Activated naive CD8-positive, alpha-beta T cell treated with anti-CD3 and anti-CD28 coated beads for 36 hours (primary cell): ENCODE measurements at regions not wholly inside any gene's neighbourhood (a gene's known extent, or its start where the extent isn't known, plus 50 kb on each side); places are given as distances from the start of the nearest gene placed in this dataset.
"Not testable (repeated sequence)": the region's sequence is repeated elsewhere in the genome, so short reads cannot be mapped to it uniquely, and the experiment has no call there.

Source experiments
- DNase-seq: peaks from one replicate; pipeline ENCODE4 v3.0.0; 2021
- H3K27ac Mint-ChIP-seq: one replicate; pipeline ENCODE4 v1.8.0; 2022; ENCODE audit warnings: mild to moderate bottlenecking, moderate library complexity, mixed read lengths
- H3K27me3 Mint-ChIP-seq: one replicate; pipeline ENCODE4 v1.8.0; 2022; ENCODE audit warnings: mild to moderate bottlenecking, mixed read lengths
- H3K36me3 Mint-ChIP-seq: one replicate; pipeline ENCODE4 v1.8.0; 2021; ENCODE audit warnings: mild to moderate bottlenecking, mixed read lengths
- H3K4me1 Mint-ChIP-seq: one replicate; pipeline ENCODE4 v1.8.0; 2021; ENCODE audit warnings: mixed read lengths
- H3K4me3 Mint-ChIP-seq: one replicate; pipeline ENCODE4 v1.8.0; 2022; ENCODE audit warnings: mild to moderate bottlenecking, moderate library complexity, mixed read lengths
- H3K9me3 Mint-ChIP-seq: one replicate; pipeline ENCODE4 v1.8.0; 2022; ENCODE audit warnings: mixed read lengths

DNA sequence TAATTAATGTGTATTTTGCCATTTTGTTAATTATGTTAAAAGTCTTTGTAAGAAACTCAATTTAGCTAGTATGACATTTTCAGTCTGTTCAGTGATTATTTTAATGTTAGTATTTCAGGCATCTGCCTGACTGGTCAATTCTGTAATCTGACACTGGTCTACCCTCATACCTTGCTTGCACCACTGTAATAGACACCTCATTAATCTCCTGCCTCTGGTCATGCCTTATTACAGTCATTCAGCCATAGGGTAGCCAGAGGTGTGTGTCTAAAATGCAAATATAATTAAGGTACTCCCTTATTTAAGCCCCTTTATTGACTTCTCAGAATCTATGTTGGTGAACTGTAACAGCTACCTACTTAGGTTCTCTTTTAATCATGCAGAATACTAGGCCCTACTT lies 861.1 kb upstream of the IGFBP7 start:
- peaks cover 3% of the 10 kb centered on the region for H3K9me3 Mint-ChIP-seq
- H3K4me1 Mint-ChIP-seq: no peaks in the 10 kb centered on the region
- no peaks in the 10 kb centered on the region for H3K27me3 Mint-ChIP-seq
- no peak overlapping the region for H3K4me3 Mint-ChIP-seq
- H3K27ac Mint-ChIP-seq: no peak overlapping the region
- no peak for DNase-seq
- no peaks in the 10 kb centered on the region for H3K36me3 Mint-ChIP-seq

DNA sequence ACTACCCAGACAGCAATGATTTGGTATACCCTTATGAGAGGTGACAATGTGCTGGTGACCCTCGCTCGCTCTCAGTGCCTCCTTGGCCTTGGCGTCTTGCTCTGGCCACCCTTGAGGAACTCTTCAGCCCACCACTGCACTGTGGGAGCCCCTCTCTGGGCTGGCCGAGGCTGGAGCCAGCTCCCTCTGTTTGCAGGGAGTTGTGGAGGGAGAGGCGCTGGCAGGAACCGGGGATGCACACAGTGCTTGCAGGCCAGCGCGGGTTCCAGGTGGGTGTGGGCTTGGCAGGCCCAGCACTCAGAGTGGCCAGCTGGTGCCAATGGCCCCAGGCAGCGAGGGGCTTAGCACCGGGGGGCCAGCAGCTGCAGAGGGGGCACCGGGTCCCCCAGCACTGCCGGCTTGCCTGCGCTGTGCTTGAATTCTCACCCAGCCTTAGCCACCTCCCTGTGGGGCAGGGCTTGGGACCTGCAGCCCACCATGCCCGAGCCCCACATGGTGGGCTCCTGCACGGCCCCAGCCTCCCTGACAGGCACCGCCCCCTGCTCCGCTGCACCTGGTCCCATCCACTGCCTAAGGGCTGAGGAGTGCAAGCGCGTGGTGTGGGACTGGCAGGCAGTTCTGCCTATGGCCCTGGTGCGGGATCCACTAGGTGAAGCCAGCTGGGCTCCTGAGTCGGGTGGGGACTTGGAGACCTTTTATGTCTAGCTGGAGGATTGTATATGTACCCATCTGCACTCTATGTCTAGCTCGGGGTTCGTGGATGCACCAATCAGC lies 857.0 kb upstream of the IGFBP7 start:
- Mint-ChIP-seq H3K4me3 (no peak overlapping the region), H3K36me3 (no peaks in the 10 kb centered on the region), H3K9me3 (peaks cover 3% of the 10 kb centered on the region), H3K27me3 (no peaks in the 10 kb centered on the region), H3K4me1 (no peaks in the 10 kb centered on the region), H3K27ac (no peak overlapping the region)
- no peak for DNase-seq

DNA sequence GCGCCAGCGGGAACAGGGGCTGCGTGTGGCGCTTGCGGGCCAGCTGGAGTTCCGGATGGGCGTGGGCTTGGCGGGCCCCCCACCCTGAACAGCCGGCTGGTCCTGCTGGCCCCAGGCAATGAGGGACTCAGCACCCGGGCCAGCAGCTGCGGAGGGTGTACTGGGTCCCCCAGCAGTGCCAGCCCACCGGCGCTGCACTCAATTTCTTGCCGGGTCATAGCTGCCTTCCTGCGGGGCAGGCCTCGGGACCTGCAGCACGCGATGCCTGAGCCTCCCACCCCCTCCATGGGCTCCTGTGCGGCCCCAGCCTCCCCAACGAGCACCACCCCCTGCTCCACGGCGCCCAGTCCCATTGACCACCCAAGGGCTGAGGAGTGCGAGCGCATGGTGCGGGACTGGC lies 855.2 kb upstream of the IGFBP7 start:
- H3K4me1 Mint-ChIP-seq, H3K27ac Mint-ChIP-seq, H3K9me3 Mint-ChIP-seq, H3K27me3 Mint-ChIP-seq, H3K36me3 Mint-ChIP-seq, DNase-seq, H3K4me3 Mint-ChIP-seq: not testable (repeated sequence)

DNA sequence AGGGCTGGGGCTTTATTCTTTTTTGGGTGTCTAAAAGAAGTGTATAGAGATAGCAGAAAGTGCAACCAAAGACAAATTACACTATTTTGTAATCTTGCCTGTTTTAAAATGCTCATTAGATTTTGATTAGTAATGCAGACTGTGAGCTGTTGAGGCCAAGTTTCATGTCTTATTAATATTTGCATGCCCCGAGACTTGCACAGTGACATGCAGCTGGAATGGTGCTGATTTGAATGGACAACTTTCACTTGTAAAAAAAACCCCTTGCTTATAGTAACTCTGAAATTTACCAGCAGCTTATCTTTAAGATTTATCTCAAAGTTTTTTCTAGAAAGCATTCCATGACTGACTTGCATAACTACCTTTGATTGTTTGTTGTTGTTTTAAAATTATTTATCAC lies 835.1 kb upstream of the IGFBP7 start:
- no peak overlapping the region for H3K27ac Mint-ChIP-seq
- H3K4me1 Mint-ChIP-seq: no peaks in the 10 kb centered on the region
- H3K27me3 Mint-ChIP-seq: no peaks in the 10 kb centered on the region
- H3K36me3 Mint-ChIP-seq: no peaks in the 10 kb centered on the region
- no peak overlapping the region for H3K4me3 Mint-ChIP-seq
- no peak for DNase-seq
- peaks cover 1% of the 10 kb centered on the region for H3K9me3 Mint-ChIP-seq

DNA sequence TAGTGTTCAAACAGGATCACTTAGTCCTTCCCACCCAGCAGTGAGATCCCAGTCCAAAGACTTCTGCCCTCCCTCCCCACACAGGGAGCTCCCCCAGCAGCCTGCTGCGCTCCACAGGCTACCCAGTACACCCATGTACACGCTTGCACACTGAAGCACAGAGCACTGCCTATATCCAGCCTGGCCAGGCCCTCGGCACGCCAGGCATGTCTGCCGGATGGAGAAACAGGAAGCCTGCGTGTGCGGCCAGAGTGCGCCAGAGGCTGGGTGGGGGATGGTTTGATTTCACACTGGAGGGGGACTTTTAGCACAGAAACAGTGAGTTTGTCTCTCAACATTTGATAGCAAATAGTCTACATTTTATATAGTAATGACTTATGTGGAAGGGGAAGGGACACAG lies 833.5 kb upstream of the IGFBP7 start:
- Mint-ChIP-seq H3K27me3 (no peaks in the 10 kb centered on the region), H3K4me3 (no peak overlapping the region), H3K27ac (no peak overlapping the region), H3K4me1 (no peaks in the 10 kb centered on the region), H3K36me3 (no peaks in the 10 kb centered on the region), H3K9me3 (peaks cover 1% of the 10 kb centered on the region)
- DNase-seq: no peak

DNA sequence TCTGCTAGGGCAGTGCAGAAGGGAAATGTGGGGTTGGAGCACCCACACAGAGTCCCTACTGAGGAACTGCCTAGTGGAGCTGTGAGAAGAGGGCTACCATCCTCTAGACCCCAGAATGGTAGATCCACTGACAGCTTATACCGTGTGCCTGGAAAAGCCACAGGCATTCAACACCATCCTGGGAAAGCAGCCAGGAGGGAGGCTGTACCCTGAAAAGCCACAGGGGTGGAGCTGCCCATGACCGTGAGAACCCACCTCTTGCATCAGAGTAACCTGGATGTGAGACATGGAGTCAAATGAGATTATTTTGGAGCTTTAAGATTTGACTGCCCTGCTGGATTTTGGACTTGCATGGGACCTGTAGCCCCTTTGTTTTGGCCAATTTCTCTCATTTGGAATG lies 827.1 kb upstream of the IGFBP7 start:
- H3K27ac Mint-ChIP-seq, DNase-seq, H3K27me3 Mint-ChIP-seq, H3K4me3 Mint-ChIP-seq, H3K4me1 Mint-ChIP-seq, H3K9me3 Mint-ChIP-seq, H3K36me3 Mint-ChIP-seq: not testable (repeated sequence)

DNA sequence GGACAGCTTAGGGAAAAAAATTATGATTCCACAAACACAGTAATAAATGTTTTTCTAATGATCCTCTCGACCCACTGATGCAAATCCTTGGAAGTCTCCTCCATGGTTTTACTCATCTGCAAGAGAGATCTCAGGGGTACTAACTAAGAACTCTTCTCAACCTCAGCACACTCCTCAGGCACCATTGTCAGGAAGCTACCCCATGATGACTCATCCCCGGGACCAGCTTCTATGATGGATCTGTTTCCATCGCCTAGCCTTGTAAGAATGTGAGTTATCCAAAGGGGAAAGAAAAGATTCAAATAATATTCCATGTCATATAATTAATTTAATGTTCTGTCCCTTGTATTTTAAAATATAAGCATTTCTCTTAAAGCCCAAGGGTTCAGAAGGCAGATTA lies 816.1 kb upstream of the IGFBP7 start:
- Mint-ChIP-seq H3K4me1 (no peaks in the 10 kb centered on the region), H3K27ac (no peak overlapping the region), H3K4me3 (no peak overlapping the region)

DNA sequence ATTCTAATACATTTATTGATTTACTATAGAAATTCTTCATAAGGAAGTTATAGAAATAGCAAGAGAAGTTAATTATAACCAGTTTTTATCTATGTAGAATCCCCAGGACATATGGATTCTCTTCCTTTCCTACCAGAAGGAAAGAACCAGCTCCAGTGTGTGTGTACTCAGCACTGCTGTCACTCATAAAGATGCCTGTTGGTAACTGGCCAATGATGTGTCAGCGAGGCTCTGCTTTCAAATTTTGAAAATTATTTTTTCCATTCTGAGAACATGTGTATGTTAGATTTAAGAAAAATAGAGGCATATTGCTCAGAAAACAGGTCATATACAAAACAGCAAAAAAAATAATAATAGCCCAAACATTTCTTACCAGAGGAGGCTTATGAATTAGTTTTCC lies 814.8 kb upstream of the IGFBP7 start:
- Mint-ChIP-seq H3K36me3 (no peaks in the 10 kb centered on the region), H3K4me3 (no peak overlapping the region), H3K9me3 (peaks cover 2% of the 10 kb centered on the region), H3K27ac (no peak overlapping the region), H3K27me3 (no peaks in the 10 kb centered on the region), H3K4me1 (no peaks in the 10 kb centered on the region)
- DNase-seq: no peak

More for the DNA sequence above, 816.1 kb upstream of the IGFBP7 start:
- Mint-ChIP-seq H3K9me3 (peaks cover 2% of the 10 kb centered on the region), H3K36me3 (no peaks in the 10 kb centered on the region), H3K27me3 (no peaks in the 10 kb centered on the region)
- no peak for DNase-seq

DNA sequence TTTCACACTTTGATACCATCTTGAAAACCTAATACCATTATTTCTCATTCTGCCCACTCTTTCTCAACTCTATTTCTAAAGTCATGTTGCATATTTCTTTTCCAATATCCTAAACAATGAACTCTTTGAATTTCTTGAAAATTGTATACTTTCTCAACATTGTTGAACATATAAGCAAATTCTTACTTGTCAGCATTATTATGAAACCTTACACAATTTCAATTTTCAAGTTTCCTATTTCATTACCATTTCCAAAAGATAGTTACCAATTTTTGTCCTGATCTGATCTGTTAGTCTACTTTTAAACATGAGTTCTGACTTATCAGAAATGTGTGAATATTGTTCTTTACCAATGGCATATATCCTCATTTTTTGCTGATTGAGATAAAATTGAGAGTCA lies 806.3 kb upstream of the IGFBP7 start:
- Mint-ChIP-seq H3K4me1 (no peaks in the 10 kb centered on the region), H3K4me3 (no peak overlapping the region), H3K27me3 (no peaks in the 10 kb centered on the region), H3K36me3 (no peaks in the 10 kb centered on the region), H3K9me3 (peaks cover 6% of the 10 kb centered on the region), H3K27ac (no peak overlapping the region)
- no peak for DNase-seq

DNA sequence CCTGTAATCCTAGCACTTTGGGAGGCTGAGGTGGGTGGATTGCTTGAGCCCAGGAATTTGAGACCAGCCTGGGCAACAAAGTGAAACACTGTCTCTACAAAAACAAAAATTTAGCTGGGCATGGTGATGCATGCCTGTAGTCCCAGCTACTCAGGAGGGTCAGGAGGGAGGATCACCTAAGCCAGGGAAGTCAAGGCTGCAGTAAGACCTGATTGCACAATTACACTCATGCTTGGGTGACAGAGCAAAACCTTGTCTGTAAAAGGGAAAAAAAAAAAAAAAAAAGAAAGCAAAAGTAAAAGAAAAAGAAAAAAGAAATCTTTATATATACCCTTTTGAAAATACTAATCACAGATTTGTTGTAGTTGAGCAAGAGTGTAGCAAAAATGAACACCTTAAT lies 801.0 kb upstream of the IGFBP7 start:
- H3K9me3 Mint-ChIP-seq: peaks cover 6% of the 10 kb centered on the region
- no peak overlapping the region for H3K4me3 Mint-ChIP-seq
- no peaks in the 10 kb centered on the region for H3K27me3 Mint-ChIP-seq
- H3K36me3 Mint-ChIP-seq: no peaks in the 10 kb centered on the region
- H3K27ac Mint-ChIP-seq: no peak overlapping the region
- H3K4me1 Mint-ChIP-seq: no peaks in the 10 kb centered on the region
- DNase-seq: no peak

DNA sequence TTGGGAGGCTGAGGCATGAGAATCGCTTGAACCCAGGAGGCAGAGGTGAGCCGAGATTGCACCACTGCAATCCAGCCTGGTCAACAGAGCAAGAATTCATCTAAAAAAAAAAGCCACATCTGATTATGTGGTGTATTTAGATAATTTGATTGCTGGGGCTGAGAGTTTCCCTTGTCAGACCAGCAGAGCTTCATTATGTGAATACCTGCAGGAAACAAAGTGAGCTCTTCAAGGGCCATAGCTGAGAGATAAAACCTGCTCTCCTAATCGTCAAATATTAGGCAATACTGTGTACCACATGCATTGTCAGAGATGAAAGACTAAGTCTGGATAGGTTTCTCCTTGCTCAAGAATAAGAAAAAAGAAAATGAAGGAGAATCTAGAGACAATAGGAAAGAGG lies 800.0 kb upstream of the IGFBP7 start:
- no peak overlapping the region for H3K4me3 Mint-ChIP-seq
- peaks cover 6% of the 10 kb centered on the region for H3K9me3 Mint-ChIP-seq

DNA sequence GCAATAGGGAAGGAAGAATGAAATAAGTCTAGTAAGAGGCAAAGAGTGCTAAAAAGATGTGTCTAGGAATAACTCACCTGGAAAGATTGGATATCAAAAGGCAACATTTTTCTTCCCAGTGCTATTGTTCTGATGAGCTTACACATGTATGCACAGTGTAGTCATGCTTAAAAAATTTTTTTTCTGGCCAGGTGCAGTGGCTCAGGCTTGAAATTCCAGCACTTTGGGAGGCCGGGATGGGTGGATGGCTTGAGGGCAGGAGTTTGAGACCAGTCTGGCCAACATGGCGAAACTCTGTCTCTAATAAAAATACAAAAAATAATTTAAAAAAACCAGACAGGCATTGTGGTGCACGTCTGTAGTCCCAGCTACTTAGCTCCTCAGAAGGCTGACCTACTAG lies 795.8 kb upstream of the IGFBP7 start:
- H3K9me3 Mint-ChIP-seq: no peaks in the 10 kb centered on the region
- H3K36me3 Mint-ChIP-seq: no peaks in the 10 kb centered on the region
- H3K4me3 Mint-ChIP-seq: no peak overlapping the region
- H3K27me3 Mint-ChIP-seq: no peaks in the 10 kb centered on the region
- no peaks in the 10 kb centered on the region for H3K4me1 Mint-ChIP-seq
- DNase-seq: no peak
- no peak overlapping the region for H3K27ac Mint-ChIP-seq

More for the DNA sequence above, 800.0 kb upstream of the IGFBP7 start:
- no peak for DNase-seq
- H3K27ac Mint-ChIP-seq: no peak overlapping the region
- no peaks in the 10 kb centered on the region for H3K36me3 Mint-ChIP-seq
- H3K4me1 Mint-ChIP-seq: no peaks in the 10 kb centered on the region
- H3K27me3 Mint-ChIP-seq: no peaks in the 10 kb centered on the region

DNA sequence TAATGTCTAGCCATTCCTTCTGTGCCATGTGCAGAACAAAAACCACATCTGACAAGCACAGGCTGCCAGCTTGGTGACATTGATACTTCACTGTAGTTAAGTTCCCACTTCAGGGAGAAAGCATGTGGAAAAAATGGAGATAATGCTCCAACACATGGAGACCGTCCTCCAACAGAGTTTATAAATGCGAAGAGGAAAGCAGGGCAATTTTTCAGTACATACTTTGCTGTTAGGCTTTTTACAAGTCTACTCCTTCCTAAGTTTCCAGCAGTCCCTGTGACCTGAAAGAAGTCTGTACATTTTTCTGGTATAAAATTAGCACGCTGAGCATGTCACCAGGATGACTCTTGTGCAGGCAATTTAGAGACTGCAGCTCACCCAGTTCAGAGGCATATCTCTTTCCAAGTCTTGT lies 766.9 kb upstream of the IGFBP7 start:
- DNase-seq: no peak
- Mint-ChIP-seq H3K4me1 (no peaks in the 10 kb centered on the region), H3K27me3 (no peaks in the 10 kb centered on the region), H3K27ac (no peak overlapping the region), H3K4me3 (no peak overlapping the region), H3K9me3 (peaks cover 5% of the 10 kb centered on the region), H3K36me3 (no peaks in the 10 kb centered on the region)

DNA sequence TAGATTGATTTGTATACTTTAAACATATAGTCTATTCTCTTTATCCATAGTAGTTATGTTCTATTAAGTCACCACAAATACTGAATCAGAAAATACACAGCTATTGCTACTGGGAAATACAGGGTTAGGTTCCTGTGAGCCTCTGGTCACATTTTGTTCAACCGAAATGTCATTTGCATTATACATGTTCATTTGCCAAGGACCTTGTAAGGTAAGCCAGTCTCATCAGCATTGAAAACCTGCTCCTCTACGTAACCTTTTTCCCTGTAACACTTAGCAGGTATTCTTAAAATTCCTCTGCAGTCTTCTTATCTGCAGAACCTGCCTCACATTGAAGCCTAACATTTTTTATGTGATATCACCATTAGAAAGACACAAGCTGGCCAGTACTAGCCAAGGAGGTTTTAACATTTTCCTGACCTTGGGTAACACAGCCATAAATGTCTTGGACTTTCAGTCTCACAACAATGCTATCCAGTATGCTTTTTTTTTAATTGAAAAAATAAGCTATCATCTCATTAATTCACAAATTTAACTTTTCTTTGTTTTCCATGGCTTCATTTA lies 765.7 kb upstream of the IGFBP7 start:
- H3K27ac Mint-ChIP-seq: no peak overlapping the region
- H3K36me3 Mint-ChIP-seq: no peaks in the 10 kb centered on the region
- no peak overlapping the region for H3K4me3 Mint-ChIP-seq
- H3K27me3 Mint-ChIP-seq: no peaks in the 10 kb centered on the region
- H3K9me3 Mint-ChIP-seq: peaks cover 4% of the 10 kb centered on the region
- H3K4me1 Mint-ChIP-seq: no peaks in the 10 kb centered on the region
- no peak for DNase-seq

DNA sequence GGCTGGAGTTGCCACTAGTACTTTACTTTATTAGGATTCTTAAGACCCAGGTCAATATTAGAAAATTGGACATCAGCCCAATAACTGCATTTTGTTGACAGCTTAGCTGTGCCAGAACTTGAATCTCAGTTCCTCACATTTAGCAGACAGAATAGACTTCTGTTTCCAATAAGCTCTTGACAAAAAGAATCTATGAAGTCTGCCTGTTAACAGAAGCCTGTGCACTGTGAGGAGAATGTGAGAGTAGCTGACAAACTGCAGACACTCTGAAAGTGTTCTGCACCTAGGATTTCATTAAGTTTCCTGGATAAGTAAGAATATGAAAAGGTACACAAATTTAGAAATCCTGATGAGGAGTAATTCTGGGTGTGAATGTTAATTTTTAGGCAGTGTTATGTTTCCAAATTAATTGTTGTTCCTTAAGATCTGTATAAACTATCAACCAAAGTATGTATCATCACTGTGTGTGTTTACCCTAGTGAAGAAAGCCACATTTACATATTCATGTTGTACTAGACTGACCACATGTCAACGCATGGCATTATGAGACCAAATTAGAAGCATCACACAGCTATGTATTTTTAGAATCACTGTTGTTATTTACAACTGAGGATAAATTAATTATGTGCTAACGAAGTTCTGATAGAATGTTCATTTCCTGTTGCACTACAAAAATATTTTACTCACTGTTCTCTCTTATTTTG lies 756.4 kb upstream of the IGFBP7 start:
- Mint-ChIP-seq H3K27ac (no peak overlapping the region), H3K27me3 (no peaks in the 10 kb centered on the region), H3K4me3 (no peak overlapping the region), H3K9me3 (peaks cover 2% of the 10 kb centered on the region), H3K4me1 (no peaks in the 10 kb centered on the region), H3K36me3 (no peaks in the 10 kb centered on the region)
- no peak for DNase-seq

DNA sequence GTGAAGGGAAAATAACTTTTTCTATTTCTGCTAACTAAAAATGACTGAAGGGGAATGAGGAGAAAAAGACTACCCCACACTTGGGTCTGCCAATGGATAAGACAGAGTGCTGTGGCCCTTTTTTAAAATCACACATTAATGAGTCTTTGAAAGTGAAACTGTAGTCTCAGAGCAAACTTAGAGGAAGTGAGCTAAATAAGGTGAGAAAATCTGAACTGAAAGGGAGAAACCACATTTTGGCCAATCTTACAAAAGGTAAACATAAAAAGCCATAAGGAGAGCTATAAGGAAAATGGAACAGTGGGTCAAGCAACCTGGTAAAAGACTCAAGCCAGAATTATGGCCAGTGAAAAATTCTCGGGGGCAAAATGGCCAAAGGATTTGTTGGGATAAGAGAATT lies 755.1 kb upstream of the IGFBP7 start:
- no peak for DNase-seq
- Mint-ChIP-seq H3K4me3 (no peak overlapping the region), H3K27me3 (no peaks in the 10 kb centered on the region), H3K9me3 (peaks cover 2% of the 10 kb centered on the region), H3K27ac (no peak overlapping the region), H3K36me3 (no peaks in the 10 kb centered on the region), H3K4me1 (no peaks in the 10 kb centered on the region)
